ENCODE measurements at regions not wholly inside any gene's neighbourhood (a gene's known extent, or its start where the extent isn't known, plus 50 kb on each side); places are given as distances from the start of the nearest gene placed in this dataset.

GRCh38 chr2:67927501-67927900, 135.3 kb downstream of the C1D start:
- FAIRE-seq (no peak), DNase-seq (ENCODE audit: low spot score in 2 of 2) (no peak)

- no peak for DNase-seq (ENCODE audit: low spot score in 2 of 2)
- FAIRE-seq = no peak
These were observed 132.6 kb downstream of the C1D start for GRCh38 chr2:67930156-67930555.

- FAIRE-seq = no peak
These were observed 125.8 kb downstream of the C1D start for GRCh38 chr2:67936969-67937368.

GRCh38 chr2:67938053-67938452, 124.8 kb downstream of the C1D start:
- DNase-seq (ENCODE audit: low spot score in 2 of 2) (no peak), FAIRE-seq (no peak)

More at GRCh38 chr2:67936969-67937368, 125.8 kb downstream of the C1D start:
- no peak for DNase-seq (ENCODE audit: low spot score in 2 of 2)

- FAIRE-seq = no peak
These were observed 117.7 kb downstream of the C1D start for GRCh38 chr2:67945056-67945455.

GRCh38 chr2:67945940-67946339, 116.9 kb downstream of the C1D start:
- no peak for DNase-seq (ENCODE audit: low spot score in 2 of 2)
- no peak for FAIRE-seq

More at GRCh38 chr2:67945056-67945455, 117.7 kb downstream of the C1D start:
- DNase-seq (ENCODE audit: low spot score in 2 of 2) = no peak

GRCh38 chr2:67948057-67948456, 114.7 kb downstream of the C1D start:
- DNase-seq (ENCODE audit: low spot score in 2 of 2) (no peak), FAIRE-seq (no peak)

GRCh38 chr2:67948506-67948905, 114.3 kb downstream of the C1D start:
- DNase-seq (ENCODE audit: low spot score in 2 of 2) (no peak), FAIRE-seq (no peak)

- DNase-seq (ENCODE audit: low spot score in 2 of 2) = no peak
- FAIRE-seq = no peak
These were observed 112.8 kb downstream of the C1D start for GRCh38 chr2:67950018-67950417.

GRCh38 chr2:67950919-67951318, 111.9 kb downstream of the C1D start:
- DNase-seq (ENCODE audit: low spot score in 2 of 2) = no peak
- FAIRE-seq = no peak

GRCh38 chr2:67952066-67952465, 110.7 kb downstream of the C1D start:
- DNase-seq (ENCODE audit: low spot score in 2 of 2) (no peak), FAIRE-seq (no peak)

- no peak for DNase-seq (ENCODE audit: low spot score in 2 of 2)
- FAIRE-seq = no peak
These were observed 108.6 kb downstream of the C1D start for GRCh38 chr2:67954093-67954748.

GRCh38 chr2:67955748-67956603, 106.8 kb downstream of the C1D start:
- FAIRE-seq = no peak

GRCh38 chr2:67965246-67965645, 97.6 kb downstream of the C1D start:
- DNase-seq (ENCODE audit: low spot score in 2 of 2) (no peak), FAIRE-seq (no peak)

More at GRCh38 chr2:67955748-67956603, 106.8 kb downstream of the C1D start:
- no peak for DNase-seq (ENCODE audit: low spot score in 2 of 2)

- DNase-seq (ENCODE audit: low spot score in 2 of 2) (no peak), FAIRE-seq (no peak)
These were observed 92.7 kb downstream of the C1D start for GRCh38 chr2:67970071-67970470.

GRCh38 chr2:67970542-67970941, 92.3 kb downstream of the C1D start:
- DNase-seq (ENCODE audit: low spot score in 2 of 2) = no peak
- FAIRE-seq = no peak

GRCh38 chr2:67974559-67975430, 88.0 kb downstream of the C1D start:
- DNase-seq (ENCODE audit: low spot score in 2 of 2) (peak; percentile 2 to 8), FAIRE-seq (no peak)

- DNase-seq (ENCODE audit: low spot score in 2 of 2) (no peak), FAIRE-seq (no peak)
These were observed 85.3 kb downstream of the C1D start for GRCh38 chr2:67977464-67977863.

- FAIRE-seq = no peak
- DNase-seq (ENCODE audit: low spot score in 2 of 2) = no peak
These were observed 79.8 kb downstream of the C1D start for GRCh38 chr2:67982956-67983355.

- no peak for DNase-seq (ENCODE audit: low spot score in 2 of 2)
- FAIRE-seq = no peak
These were observed 78.2 kb downstream of the C1D start for GRCh38 chr2:67984600-67984999.

- DNase-seq (ENCODE audit: low spot score in 2 of 2) = no peak
- no peak for FAIRE-seq
These were observed 77.2 kb downstream of the C1D start for GRCh38 chr2:67985586-67985985.

Measured in frontal cortex (tissue), 3 donors.